ENCODE measurements at regions not wholly inside any gene's neighbourhood (a gene's known extent, or its start where the extent isn't known, plus 50 kb on each side); places are given as distances from the start of the nearest gene placed in this dataset.

DNA sequence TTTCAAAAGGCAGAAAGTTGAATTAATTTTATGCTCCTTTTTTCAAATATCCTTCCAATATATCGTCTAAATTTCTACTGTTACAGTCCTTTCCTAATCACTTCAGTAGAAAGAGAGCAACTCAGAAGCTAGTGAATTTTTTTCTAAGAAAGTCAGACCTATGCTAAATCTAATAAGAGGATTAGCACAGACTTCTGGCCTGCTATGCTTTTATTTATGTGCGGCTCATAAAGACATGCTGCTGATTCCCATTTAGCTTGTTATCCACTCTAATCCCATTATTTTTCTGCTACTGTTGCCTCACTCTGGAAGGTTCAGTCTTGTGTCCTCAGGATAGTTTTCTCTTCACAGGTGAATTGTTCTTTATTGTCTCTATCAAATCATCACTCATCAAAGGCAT, 473.5 kb upstream of the FAM241A start:
- no peaks in the 10 kb centered on the region for H3K4me1 ChIP-seq (ENCODE audit: control insufficient read depth in 2 of 2, insufficient read depth in 2 of 2, low read length in 2 of 2)
- no peak overlapping the region for H3K4me3 ChIP-seq (ENCODE audit: low read length in 2 of 2)
- no peaks in the 10 kb centered on the region for H3K27me3 ChIP-seq (ENCODE audit: control insufficient read depth in 2 of 2, insufficient read depth in 2 of 2, low read length in 2 of 2)
- no peaks in the 10 kb centered on the region for H3K36me3 ChIP-seq (ENCODE audit: control insufficient read depth in 2 of 2, insufficient read depth in 2 of 2, low read length in 2 of 2)
- H3K9ac ChIP-seq (ENCODE audit: low read depth in 1 of 2, low read length in 2 of 2), result no peak overlapping the region
- no peak overlapping the region for H3K27ac ChIP-seq (ENCODE audit: low read depth in 2 of 2, low read length in 2 of 2)
- no peaks in the 10 kb centered on the region for H3K9me3 ChIP-seq (ENCODE audit: control insufficient read depth in 2 of 2, low read length in 2 of 2)

DNA sequence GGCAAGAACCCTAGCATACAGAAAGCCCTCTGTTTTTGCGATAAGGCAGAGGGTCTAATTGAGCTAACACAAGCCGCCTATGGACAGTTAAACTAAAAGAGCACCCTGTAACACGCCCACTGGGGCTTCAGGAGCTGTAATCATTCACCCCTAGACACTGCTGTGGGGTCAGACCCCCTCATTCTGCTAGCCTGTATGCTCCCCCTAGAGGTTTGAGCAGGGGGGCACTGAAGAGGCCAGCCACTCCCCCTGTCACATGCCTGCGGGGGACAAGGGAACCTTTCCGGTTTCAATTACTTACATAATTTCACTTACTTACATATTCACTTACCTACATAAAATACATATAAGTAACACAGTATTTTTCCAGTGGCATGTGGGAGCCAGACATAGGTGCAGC, 469.5 kb upstream of the FAM241A start:
- no peak overlapping the region for H3K27ac ChIP-seq (ENCODE audit: low read depth in 2 of 2, low read length in 2 of 2)
- H3K36me3 ChIP-seq (ENCODE audit: control insufficient read depth in 2 of 2, insufficient read depth in 2 of 2, low read length in 2 of 2), result no peaks in the 10 kb centered on the region
- no peaks in the 10 kb centered on the region for H3K27me3 ChIP-seq (ENCODE audit: control insufficient read depth in 2 of 2, insufficient read depth in 2 of 2, low read length in 2 of 2)
- no peak overlapping the region for H3K9ac ChIP-seq (ENCODE audit: low read depth in 1 of 2, low read length in 2 of 2)
- H3K4me1 ChIP-seq (ENCODE audit: control insufficient read depth in 2 of 2, insufficient read depth in 2 of 2, low read length in 2 of 2), result no peaks in the 10 kb centered on the region
- H3K4me3 ChIP-seq (ENCODE audit: low read length in 2 of 2), result no peak overlapping the region
- H3K9me3 ChIP-seq (ENCODE audit: control insufficient read depth in 2 of 2, low read length in 2 of 2), result no peaks in the 10 kb centered on the region

DNA sequence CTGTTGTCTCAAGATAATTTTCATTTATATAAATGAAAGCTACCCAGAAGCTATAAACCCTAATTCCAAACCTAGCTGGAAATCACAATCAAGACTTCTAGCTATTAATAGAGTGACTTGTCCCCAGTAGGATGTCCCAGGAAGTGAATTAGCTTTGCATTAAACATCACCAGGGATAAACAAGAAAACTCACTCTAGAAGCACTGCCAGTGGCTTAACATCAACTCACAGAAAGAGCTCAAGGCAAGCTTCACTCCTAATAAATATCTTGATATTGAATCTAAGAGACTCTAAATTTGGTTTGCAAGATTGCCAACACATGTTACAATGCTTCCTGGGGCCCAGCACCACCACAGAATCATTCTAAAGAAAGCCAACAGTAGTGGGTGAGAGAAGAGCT, 468.7 kb upstream of the FAM241A start:
- Histone ChIP-seq H3K27me3 (ENCODE audit: control insufficient read depth in 2 of 2, insufficient read depth in 2 of 2, low read length in 2 of 2) (no peaks in the 10 kb centered on the region), H3K36me3 (ENCODE audit: control insufficient read depth in 2 of 2, insufficient read depth in 2 of 2, low read length in 2 of 2) (no peaks in the 10 kb centered on the region), H3K4me3 (ENCODE audit: low read length in 2 of 2) (no peak overlapping the region), H3K4me1 (ENCODE audit: control insufficient read depth in 2 of 2, insufficient read depth in 2 of 2, low read length in 2 of 2) (no peaks in the 10 kb centered on the region), H3K9ac (ENCODE audit: low read depth in 1 of 2, low read length in 2 of 2) (no peak overlapping the region), H3K9me3 (ENCODE audit: control insufficient read depth in 2 of 2, low read length in 2 of 2) (no peaks in the 10 kb centered on the region), H3K27ac (ENCODE audit: low read depth in 2 of 2, low read length in 2 of 2) (no peak overlapping the region)

DNA sequence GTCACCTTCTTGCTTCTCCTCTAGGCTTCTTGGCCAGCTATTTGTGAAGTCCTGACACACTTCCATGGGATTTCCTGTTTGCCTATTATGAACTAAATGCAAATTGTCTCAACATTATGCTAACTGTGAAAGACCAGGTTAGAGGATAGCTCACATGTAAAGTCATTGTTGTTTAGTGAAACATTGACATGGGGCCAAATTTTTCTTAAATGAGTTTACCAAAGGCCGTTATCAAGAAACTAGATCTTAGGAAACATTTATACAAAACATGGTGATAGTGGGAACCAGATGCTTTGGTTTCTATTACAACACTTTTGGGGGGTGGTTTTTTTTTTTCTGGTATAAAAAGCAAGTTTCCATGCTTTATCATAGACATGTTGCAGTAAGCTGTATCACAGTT, 466.8 kb upstream of the FAM241A start:
- no peak overlapping the region for H3K27ac ChIP-seq (ENCODE audit: low read depth in 2 of 2, low read length in 2 of 2)

DNA sequence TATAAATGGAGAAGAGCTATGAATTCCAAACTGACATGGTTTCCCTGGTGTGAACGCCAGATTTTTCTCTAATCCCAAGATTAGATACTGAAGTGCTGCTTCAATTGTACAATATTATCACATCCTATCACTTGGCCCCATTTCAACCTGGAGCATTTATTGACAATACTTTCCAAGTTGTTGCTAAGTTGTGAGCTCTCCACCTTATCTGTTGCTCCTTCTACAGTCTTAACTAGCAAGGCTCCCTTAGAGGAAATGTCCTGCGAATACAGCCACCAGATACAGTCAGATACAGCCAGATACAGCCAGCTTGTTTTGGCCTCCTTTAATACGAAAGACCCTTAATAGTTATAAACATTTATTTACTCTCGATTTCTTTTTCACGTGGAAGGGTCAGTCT, 466.3 kb upstream of the FAM241A start:
- Histone ChIP-seq H3K27ac (ENCODE audit: low read depth in 2 of 2, low read length in 2 of 2) (no peak overlapping the region), H3K9ac (ENCODE audit: low read depth in 1 of 2, low read length in 2 of 2) (no peak overlapping the region), H3K9me3 (ENCODE audit: control insufficient read depth in 2 of 2, low read length in 2 of 2) (no peaks in the 10 kb centered on the region), H3K4me3 (ENCODE audit: low read length in 2 of 2) (no peak overlapping the region), H3K27me3 (ENCODE audit: control insufficient read depth in 2 of 2, insufficient read depth in 2 of 2, low read length in 2 of 2) (no peaks in the 10 kb centered on the region), H3K36me3 (ENCODE audit: control insufficient read depth in 2 of 2, insufficient read depth in 2 of 2, low read length in 2 of 2) (no peaks in the 10 kb centered on the region), H3K4me1 (ENCODE audit: control insufficient read depth in 2 of 2, insufficient read depth in 2 of 2, low read length in 2 of 2) (no peaks in the 10 kb centered on the region)

More for the DNA sequence above, 466.8 kb upstream of the FAM241A start:
- no peak overlapping the region for H3K9ac ChIP-seq (ENCODE audit: low read depth in 1 of 2, low read length in 2 of 2)
- no peaks in the 10 kb centered on the region for H3K27me3 ChIP-seq (ENCODE audit: control insufficient read depth in 2 of 2, insufficient read depth in 2 of 2, low read length in 2 of 2)
- no peaks in the 10 kb centered on the region for H3K36me3 ChIP-seq (ENCODE audit: control insufficient read depth in 2 of 2, insufficient read depth in 2 of 2, low read length in 2 of 2)
- H3K4me3 ChIP-seq (ENCODE audit: low read length in 2 of 2), result no peak overlapping the region
- no peaks in the 10 kb centered on the region for H3K9me3 ChIP-seq (ENCODE audit: control insufficient read depth in 2 of 2, low read length in 2 of 2)
- H3K4me1 ChIP-seq (ENCODE audit: control insufficient read depth in 2 of 2, insufficient read depth in 2 of 2, low read length in 2 of 2), result no peaks in the 10 kb centered on the region

DNA sequence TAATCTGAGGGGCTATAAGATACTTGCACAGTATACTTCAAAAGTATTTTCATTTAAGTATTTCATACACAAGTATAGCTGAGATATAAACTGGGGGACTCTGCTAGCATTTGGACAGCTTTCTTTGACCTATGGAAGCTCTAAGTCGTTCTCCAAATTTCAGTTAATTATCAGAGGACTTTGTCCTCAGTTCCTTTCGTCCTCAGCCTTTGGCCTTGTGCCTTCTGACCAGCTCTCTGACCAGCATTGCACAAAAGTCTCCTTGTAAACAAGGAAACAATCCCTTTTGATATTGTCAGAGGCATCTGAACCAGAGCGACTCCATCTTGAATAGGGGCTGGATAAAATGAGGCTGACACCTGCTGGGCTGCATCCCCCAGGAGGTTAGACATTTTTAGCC, 464.0 kb upstream of the FAM241A start:
- no peaks in the 10 kb centered on the region for H3K4me1 ChIP-seq (ENCODE audit: control insufficient read depth in 2 of 2, insufficient read depth in 2 of 2, low read length in 2 of 2)

DNA sequence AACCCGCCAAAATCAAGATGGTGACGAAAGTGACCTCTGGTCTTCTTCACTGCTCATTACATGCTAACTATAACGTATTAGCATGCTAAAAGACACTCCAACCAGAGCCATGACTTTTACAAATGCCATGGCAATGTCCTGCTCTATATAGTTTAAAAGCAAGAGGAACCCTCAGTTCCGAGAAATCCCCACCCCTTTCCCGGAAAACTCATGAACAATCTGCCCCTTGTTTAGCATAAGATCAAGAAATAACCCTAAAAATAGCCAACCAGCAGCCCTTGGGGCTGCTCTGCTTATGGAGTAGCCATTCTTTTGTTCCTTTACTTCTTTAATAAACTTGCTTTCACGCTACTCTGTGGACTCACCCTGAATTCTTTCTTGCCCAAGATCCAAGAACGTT, 463.5 kb upstream of the FAM241A start:
- Histone ChIP-seq H3K9ac (ENCODE audit: low read depth in 1 of 2, low read length in 2 of 2) (no peak overlapping the region), H3K4me3 (ENCODE audit: low read length in 2 of 2) (no peak overlapping the region), H3K36me3 (ENCODE audit: control insufficient read depth in 2 of 2, insufficient read depth in 2 of 2, low read length in 2 of 2) (no peaks in the 10 kb centered on the region), H3K27ac (ENCODE audit: low read depth in 2 of 2, low read length in 2 of 2) (no peak overlapping the region), H3K4me1 (ENCODE audit: control insufficient read depth in 2 of 2, insufficient read depth in 2 of 2, low read length in 2 of 2) (no peaks in the 10 kb centered on the region), H3K9me3 (ENCODE audit: control insufficient read depth in 2 of 2, low read length in 2 of 2) (no peaks in the 10 kb centered on the region), H3K27me3 (ENCODE audit: control insufficient read depth in 2 of 2, insufficient read depth in 2 of 2, low read length in 2 of 2) (no peaks in the 10 kb centered on the region)

More for the DNA sequence above, 464.0 kb upstream of the FAM241A start:
- Histone ChIP-seq H3K36me3 (ENCODE audit: control insufficient read depth in 2 of 2, insufficient read depth in 2 of 2, low read length in 2 of 2) (no peaks in the 10 kb centered on the region), H3K4me3 (ENCODE audit: low read length in 2 of 2) (no peak overlapping the region), H3K27me3 (ENCODE audit: control insufficient read depth in 2 of 2, insufficient read depth in 2 of 2, low read length in 2 of 2) (no peaks in the 10 kb centered on the region), H3K27ac (ENCODE audit: low read depth in 2 of 2, low read length in 2 of 2) (no peak overlapping the region), H3K9ac (ENCODE audit: low read depth in 1 of 2, low read length in 2 of 2) (no peak overlapping the region), H3K9me3 (ENCODE audit: control insufficient read depth in 2 of 2, low read length in 2 of 2) (no peaks in the 10 kb centered on the region)

DNA sequence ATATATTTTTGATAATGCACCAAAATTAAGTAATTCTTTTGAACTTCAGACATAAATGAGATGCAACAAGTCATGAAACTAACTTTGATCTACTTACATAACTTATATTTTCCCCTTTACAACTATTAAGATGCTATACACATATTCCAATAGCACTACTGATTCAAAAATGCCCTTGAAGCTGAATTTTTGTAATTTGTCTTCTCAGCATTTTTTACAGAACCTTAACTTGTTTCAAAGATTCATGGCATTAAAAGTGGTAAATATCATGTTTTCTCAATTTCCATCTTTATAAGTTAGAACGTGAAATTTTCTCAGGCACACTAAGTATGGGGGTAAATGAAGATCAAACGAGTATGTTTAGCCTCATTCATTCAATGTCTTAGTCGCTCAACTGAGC, 460.0 kb upstream of the FAM241A start:
- no peaks in the 10 kb centered on the region for H3K27me3 ChIP-seq (ENCODE audit: control insufficient read depth in 2 of 2, insufficient read depth in 2 of 2, low read length in 2 of 2)
- no peaks in the 10 kb centered on the region for H3K36me3 ChIP-seq (ENCODE audit: control insufficient read depth in 2 of 2, insufficient read depth in 2 of 2, low read length in 2 of 2)
- no peak overlapping the region for H3K9ac ChIP-seq (ENCODE audit: low read depth in 1 of 2, low read length in 2 of 2)
- no peaks in the 10 kb centered on the region for H3K4me1 ChIP-seq (ENCODE audit: control insufficient read depth in 2 of 2, insufficient read depth in 2 of 2, low read length in 2 of 2)
- no peaks in the 10 kb centered on the region for H3K9me3 ChIP-seq (ENCODE audit: control insufficient read depth in 2 of 2, low read length in 2 of 2)
- H3K27ac ChIP-seq (ENCODE audit: low read depth in 2 of 2, low read length in 2 of 2), result no peak overlapping the region
- H3K4me3 ChIP-seq (ENCODE audit: low read length in 2 of 2), result no peak overlapping the region

DNA sequence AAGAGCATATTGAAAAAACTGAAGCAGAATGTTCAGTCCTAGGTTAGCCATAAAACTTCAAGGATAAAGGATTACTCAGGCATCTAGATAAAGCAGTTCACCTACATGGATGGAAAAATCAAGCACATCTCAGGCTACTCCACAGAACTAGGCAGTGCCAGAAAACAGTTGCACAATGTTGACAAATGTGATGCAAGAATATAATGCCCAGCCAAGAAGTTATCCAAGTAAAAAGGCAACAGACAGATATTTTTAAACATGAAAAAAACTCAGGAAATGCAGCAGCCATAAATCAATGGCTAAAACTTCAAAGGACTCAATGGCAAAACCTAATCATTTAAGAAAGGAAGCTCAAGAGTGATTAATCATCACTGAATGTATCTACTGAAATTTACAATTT, 456.0 kb upstream of the FAM241A start:
- Histone ChIP-seq H3K9me3 (ENCODE audit: control insufficient read depth in 2 of 2, low read length in 2 of 2) (no peaks in the 10 kb centered on the region), H3K4me1 (ENCODE audit: control insufficient read depth in 2 of 2, insufficient read depth in 2 of 2, low read length in 2 of 2) (no peaks in the 10 kb centered on the region), H3K9ac (ENCODE audit: low read depth in 1 of 2, low read length in 2 of 2) (no peak overlapping the region), H3K27ac (ENCODE audit: low read depth in 2 of 2, low read length in 2 of 2) (no peak overlapping the region), H3K36me3 (ENCODE audit: control insufficient read depth in 2 of 2, insufficient read depth in 2 of 2, low read length in 2 of 2) (no peaks in the 10 kb centered on the region), H3K27me3 (ENCODE audit: control insufficient read depth in 2 of 2, insufficient read depth in 2 of 2, low read length in 2 of 2) (no peaks in the 10 kb centered on the region), H3K4me3 (ENCODE audit: low read length in 2 of 2) (no peak overlapping the region)

DNA sequence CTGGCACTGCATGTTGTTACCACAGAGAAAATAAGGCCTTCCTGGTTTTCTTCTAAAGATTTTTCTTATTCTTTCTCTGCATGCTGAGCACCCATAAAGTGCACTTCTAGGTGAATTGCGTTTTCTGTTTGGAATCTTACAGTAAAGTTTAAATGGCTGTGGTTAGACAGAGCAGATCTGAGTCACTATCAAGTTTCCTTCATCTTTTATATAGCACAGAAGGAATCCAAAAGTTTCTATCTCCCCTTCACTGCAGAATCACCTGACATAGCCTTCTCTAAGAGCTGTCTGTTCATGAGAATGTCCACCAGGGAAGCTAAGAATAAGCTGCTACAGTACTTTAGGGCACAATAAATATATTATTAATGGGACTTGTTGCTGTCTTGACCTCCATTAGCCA, 455.5 kb upstream of the FAM241A start:
- Histone ChIP-seq H3K4me1 (ENCODE audit: control insufficient read depth in 2 of 2, insufficient read depth in 2 of 2, low read length in 2 of 2) (no peaks in the 10 kb centered on the region), H3K27me3 (ENCODE audit: control insufficient read depth in 2 of 2, insufficient read depth in 2 of 2, low read length in 2 of 2) (no peaks in the 10 kb centered on the region), H3K9me3 (ENCODE audit: control insufficient read depth in 2 of 2, low read length in 2 of 2) (no peaks in the 10 kb centered on the region), H3K9ac (ENCODE audit: low read depth in 1 of 2, low read length in 2 of 2) (no peak overlapping the region), H3K4me3 (ENCODE audit: low read length in 2 of 2) (no peak overlapping the region), H3K27ac (ENCODE audit: low read depth in 2 of 2, low read length in 2 of 2) (no peak overlapping the region), H3K36me3 (ENCODE audit: control insufficient read depth in 2 of 2, insufficient read depth in 2 of 2, low read length in 2 of 2) (no peaks in the 10 kb centered on the region)

DNA sequence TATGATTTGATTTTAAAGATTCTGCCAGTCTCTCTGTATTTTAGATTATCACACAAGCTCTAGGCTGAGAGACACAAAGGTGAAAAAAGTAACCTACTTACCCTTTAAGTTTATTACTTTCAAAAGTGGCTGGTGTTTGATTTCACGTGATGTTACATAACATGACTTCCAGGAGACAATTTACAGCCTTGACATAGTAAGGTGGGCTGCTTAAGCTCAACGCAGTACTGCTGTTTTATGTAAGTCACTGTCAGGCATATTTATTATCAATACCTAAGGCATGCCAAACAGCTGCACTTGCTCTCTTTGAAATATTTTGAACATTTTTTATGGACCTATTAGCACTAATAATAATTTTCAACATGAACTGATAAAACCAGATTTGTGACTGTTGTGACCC, 451.5 kb upstream of the FAM241A start:
- H3K27ac ChIP-seq (ENCODE audit: low read depth in 2 of 2, low read length in 2 of 2), result no peak overlapping the region
- H3K4me3 ChIP-seq (ENCODE audit: low read length in 2 of 2), result no peak overlapping the region
- no peak overlapping the region for H3K9ac ChIP-seq (ENCODE audit: low read depth in 1 of 2, low read length in 2 of 2)
- H3K36me3 ChIP-seq (ENCODE audit: control insufficient read depth in 2 of 2, insufficient read depth in 2 of 2, low read length in 2 of 2), result no peaks in the 10 kb centered on the region
- H3K27me3 ChIP-seq (ENCODE audit: control insufficient read depth in 2 of 2, insufficient read depth in 2 of 2, low read length in 2 of 2), result no peaks in the 10 kb centered on the region
- H3K4me1 ChIP-seq (ENCODE audit: control insufficient read depth in 2 of 2, insufficient read depth in 2 of 2, low read length in 2 of 2), result no peaks in the 10 kb centered on the region
- H3K9me3 ChIP-seq (ENCODE audit: control insufficient read depth in 2 of 2, low read length in 2 of 2), result no peaks in the 10 kb centered on the region

Measured in mucosa of rectum (tissue), 2 donors.